Endothelial cell of umbilical vein (primary cell): ENCODE measurements at regions not wholly inside any gene's neighbourhood (a gene's known extent, or its start where the extent isn't known, plus 50 kb on each side); places are given as distances from the start of the nearest gene placed in this dataset.

ENCODE experiments used
- EZH2 ChIP-seq: IDR thresholded peaks from 2 replicates; pipeline ENCODE4 v1.6.1; 2012; ENCODE audit warnings: borderline replicate concordance, low read depth, mild to moderate bottlenecking, moderate library complexity, low read length, inconsistent platforms; ENCODE audit not compliant: severe bottlenecking
- MYC ChIP-seq: IDR thresholded peaks from one replicate; pipeline ENCODE4 v1.6.1; 2011; ENCODE audit warnings: mild to moderate bottlenecking, low read depth, low read length
- POLR2A ChIP-seq: IDR thresholded peaks from 2 replicates; pipeline ENCODE4 v1.6.1; 2012; ENCODE audit warnings: low read depth, mild to moderate bottlenecking, control low read depth, low read length
- POLR2AphosphoS5 ChIP-seq: IDR thresholded peaks from 2 replicates; pipeline ENCODE4 v1.6.1; 2012; ENCODE audit warnings: low read depth, mild to moderate bottlenecking, control low read depth, low read length, moderate library complexity; ENCODE audit not compliant: insufficient read depth
- TF ChIP-seq, protein P1 (sequence below), 2 donors: IDR thresholded peaks; 1 replicate in 1 of 2; 2 replicates in 1 of 2; pipeline ENCODE4 v1.5.1; 2011; ENCODE audit warnings: low read length in 2 of 2, mild to moderate bottlenecking in 2 of 2, moderate library complexity in 2 of 2, control low read depth in 1 of 2, inconsistent platforms in 1 of 2, low read depth in 1 of 2; ENCODE audit not compliant: insufficient read depth in 1 of 2; ENCODE audit errors: extremely low read depth in 1 of 2
- TF ChIP-seq, protein P2 (sequence below): IDR thresholded peaks from 2 replicates; pipeline ENCODE4 v1.6.1; 2011; ENCODE audit not compliant: insufficient read depth, insufficient read length

DNA sequence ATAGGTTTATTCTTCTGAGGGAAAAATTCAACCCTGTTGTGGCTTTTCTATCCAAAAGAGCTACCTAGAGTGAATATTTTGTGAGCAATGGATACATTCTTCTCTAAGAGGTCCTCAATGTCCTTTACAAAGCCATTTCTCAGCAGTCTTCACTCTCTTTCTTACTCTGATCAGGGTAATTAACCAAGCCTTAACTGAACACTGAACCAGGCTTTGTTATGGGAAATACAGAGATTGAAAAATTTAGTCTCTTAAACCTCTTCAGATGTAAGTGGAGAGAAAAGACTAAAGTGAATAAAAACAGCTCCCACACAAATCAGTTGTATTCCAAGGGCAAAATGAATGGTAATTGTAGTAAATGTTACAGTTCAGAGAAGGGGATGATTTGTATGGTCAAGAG is 64.0 kb upstream of the XIST start:
- TF ChIP-seq, protein P1, sequence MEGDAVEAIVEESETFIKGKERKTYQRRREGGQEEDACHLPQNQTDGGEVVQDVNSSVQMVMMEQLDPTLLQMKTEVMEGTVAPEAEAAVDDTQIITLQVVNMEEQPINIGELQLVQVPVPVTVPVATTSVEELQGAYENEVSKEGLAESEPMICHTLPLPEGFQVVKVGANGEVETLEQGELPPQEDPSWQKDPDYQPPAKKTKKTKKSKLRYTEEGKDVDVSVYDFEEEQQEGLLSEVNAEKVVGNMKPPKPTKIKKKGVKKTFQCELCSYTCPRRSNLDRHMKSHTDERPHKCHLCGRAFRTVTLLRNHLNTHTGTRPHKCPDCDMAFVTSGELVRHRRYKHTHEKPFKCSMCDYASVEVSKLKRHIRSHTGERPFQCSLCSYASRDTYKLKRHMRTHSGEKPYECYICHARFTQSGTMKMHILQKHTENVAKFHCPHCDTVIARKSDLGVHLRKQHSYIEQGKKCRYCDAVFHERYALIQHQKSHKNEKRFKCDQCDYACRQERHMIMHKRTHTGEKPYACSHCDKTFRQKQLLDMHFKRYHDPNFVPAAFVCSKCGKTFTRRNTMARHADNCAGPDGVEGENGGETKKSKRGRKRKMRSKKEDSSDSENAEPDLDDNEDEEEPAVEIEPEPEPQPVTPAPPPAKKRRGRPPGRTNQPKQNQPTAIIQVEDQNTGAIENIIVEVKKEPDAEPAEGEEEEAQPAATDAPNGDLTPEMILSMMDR (IDR thresholded peaks at IDR 0.05; ENCODE audit: extremely low read depth in 1 of 2, insufficient read depth in 1 of 2, low read depth in 1 of 2, low read length in 2 of 2), result no peak
- TF ChIP-seq, protein P2, sequence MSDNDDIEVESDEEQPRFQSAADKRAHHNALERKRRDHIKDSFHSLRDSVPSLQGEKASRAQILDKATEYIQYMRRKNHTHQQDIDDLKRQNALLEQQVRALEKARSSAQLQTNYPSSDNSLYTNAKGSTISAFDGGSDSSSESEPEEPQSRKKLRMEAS, result no peak
- TF ChIP-seq POLR2AphosphoS5 (no peak), EZH2 (no peak), POLR2A (no peak), MYC (no peak)
